Activated CD8-positive, alpha-beta memory T cell treated with anti-CD3 and anti-CD28 coated beads, Interleukin-2, amount 10 ng/mL, durations not matched to agents 7 days and 5 days (primary cell): ENCODE measurements at regions not wholly inside any gene's neighbourhood (a gene's known extent, or its start where the extent isn't known, plus 50 kb on each side); places are given as distances from the start of the nearest gene placed in this dataset.

ENCODE experiments used
- ATAC-seq: fragments of 150-1000 bp; cut with Tn5 transposase; one replicate; pipeline ENCODE4 v1.10.0; 2021; ENCODE audit warnings: moderate library complexity
- CTCF ChIA-PET: fragments of 350-600 bp; sonication (Branson Sonifier 250); formaldehyde crosslinking; loops from one replicate; lab custom pipeline; 2021; ENCODE audit warnings: antibody characterized with exemption; lab: Charles Lee
- DNase-seq: peaks from one replicate; pipeline ENCODE4 v3.0.0-alpha.2; 2020
- H3K27ac Mint-ChIP-seq: one replicate; pipeline ENCODE4 v1.8.0; 2021; ENCODE audit warnings: mild to moderate bottlenecking, mixed read lengths
- H3K27me3 Mint-ChIP-seq: one replicate; pipeline ENCODE4 v1.8.0; 2021; ENCODE audit warnings: mixed read lengths
- H3K36me3 Mint-ChIP-seq: one replicate; pipeline ENCODE4 v1.8.0; 2021; ENCODE audit warnings: mild to moderate bottlenecking, mixed read lengths
- H3K4me1 Mint-ChIP-seq: one replicate; pipeline ENCODE4 v1.8.0; 2021; ENCODE audit warnings: mixed read lengths
- H3K4me3 Mint-ChIP-seq: one replicate; pipeline ENCODE4 v1.8.0; 2021; ENCODE audit warnings: mild to moderate bottlenecking, moderate library complexity, mixed read lengths
- H3K9me3 Mint-ChIP-seq: one replicate; pipeline ENCODE4 v1.8.0; 2022; ENCODE audit warnings: low read depth, mixed read lengths

GRCh38 chr10:25696013-25696708 lies 237.9 kb upstream of the MYO3A start:
- H3K9me3 Mint-ChIP-seq: no peaks in the 10 kb centered on the region
- no peak for DNase-seq
- no peak for ATAC-seq
- H3K4me1 Mint-ChIP-seq: peaks cover 3% of the 10 kb centered on the region
- no peaks in the 10 kb centered on the region for H3K27me3 Mint-ChIP-seq
- H3K36me3 Mint-ChIP-seq: no peaks in the 10 kb centered on the region
- H3K27ac Mint-ChIP-seq: no peak overlapping the region
- CTCF ChIA-PET: no interaction called here
- no peak overlapping the region for H3K4me3 Mint-ChIP-seq

GRCh38 chr10:25697412-25697811 lies 236.6 kb upstream of the MYO3A start:
- Mint-ChIP-seq H3K4me1 (peaks cover 3% of the 10 kb centered on the region), H3K27me3 (no peaks in the 10 kb centered on the region), H3K27ac (no peak overlapping the region), H3K36me3 (no peaks in the 10 kb centered on the region), H3K9me3 (no peaks in the 10 kb centered on the region), H3K4me3 (no peak overlapping the region)
- DNase-seq: no peak
- no peak for ATAC-seq
- CTCF ChIA-PET: no interaction called here

DNA sequence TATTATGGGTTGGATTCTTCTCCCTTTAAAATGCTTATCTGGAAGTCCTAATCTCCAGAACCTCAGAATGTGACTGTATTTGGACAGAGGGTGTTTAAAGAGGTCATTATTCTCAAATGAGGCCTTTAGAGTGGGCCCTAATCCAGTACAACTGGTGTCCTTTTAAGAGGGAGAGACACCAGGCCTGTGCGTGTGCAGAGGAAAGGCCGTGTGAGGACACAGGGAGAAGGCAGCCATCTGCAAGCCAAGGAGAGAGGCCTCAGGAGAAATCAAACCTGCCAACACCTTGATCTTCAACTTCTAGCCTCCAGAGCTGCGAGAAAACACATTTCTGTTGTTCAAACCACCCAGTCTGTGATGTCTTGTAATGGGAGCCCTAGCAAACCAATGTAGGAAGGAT lies 235.4 kb upstream of the MYO3A start:
- Mint-ChIP-seq H3K27ac (no peak overlapping the region), H3K36me3 (no peaks in the 10 kb centered on the region), H3K4me3 (no peak overlapping the region), H3K9me3 (no peaks in the 10 kb centered on the region), H3K4me1 (peaks cover 3% of the 10 kb centered on the region), H3K27me3 (no peaks in the 10 kb centered on the region)
- CTCF ChIA-PET: no interaction called here
- no peak for DNase-seq
- ATAC-seq: no peak

- CTCF ChIA-PET: interaction anchor here (0.7 kb wide), 1 partner anchor 1397 kb away, joined by 3 read pairs; no protein-coding TSS in a partner anchor
- DNase-seq (no peak), ATAC-seq (no peak)
- no peaks in the 10 kb centered on the region for H3K36me3 Mint-ChIP-seq
- H3K4me1 Mint-ChIP-seq: peaks cover 3% of the 10 kb centered on the region
- H3K9me3 Mint-ChIP-seq: no peaks in the 10 kb centered on the region
- no peaks in the 10 kb centered on the region for H3K27me3 Mint-ChIP-seq
- H3K4me3 Mint-ChIP-seq: no peak overlapping the region
- H3K27ac Mint-ChIP-seq: no peak overlapping the region
Measured at GRCh38 chr10:25699631-25700030, 234.4 kb upstream of the MYO3A start.

- no peaks in the 10 kb centered on the region for H3K4me1 Mint-ChIP-seq
- CTCF ChIA-PET: no interaction called here
- H3K27ac Mint-ChIP-seq: no peak overlapping the region
- H3K9me3 Mint-ChIP-seq: no peaks in the 10 kb centered on the region
- no peak overlapping the region for H3K4me3 Mint-ChIP-seq
- no peak for DNase-seq
- no peak for ATAC-seq
- H3K27me3 Mint-ChIP-seq: no peaks in the 10 kb centered on the region
- H3K36me3 Mint-ChIP-seq: no peaks in the 10 kb centered on the region
Measured at GRCh38 chr10:25701652-25702051, 232.4 kb upstream of the MYO3A start.

DNA sequence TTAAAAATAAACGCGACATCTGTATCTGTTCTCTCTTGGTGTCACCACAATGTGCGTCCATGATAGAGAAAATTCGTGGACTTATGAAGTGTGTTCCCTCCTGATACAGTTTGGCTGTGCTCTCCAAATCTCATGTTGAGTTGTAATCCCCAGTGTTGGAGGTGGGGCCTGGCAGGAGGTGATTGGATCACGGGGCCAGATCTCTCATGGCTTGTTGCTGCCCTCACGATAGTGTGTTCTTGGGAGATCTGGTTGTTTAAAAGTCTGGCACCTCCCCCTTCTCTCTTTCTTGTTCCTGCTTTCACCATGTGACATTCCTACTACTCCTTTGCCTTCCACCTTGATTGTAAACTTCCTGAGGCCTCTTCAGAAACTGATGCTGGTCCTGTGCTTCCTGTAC lies 229.4 kb upstream of the MYO3A start:
- CTCF ChIA-PET: no interaction called here
- no peak overlapping the region for H3K27ac Mint-ChIP-seq
- no peaks in the 10 kb centered on the region for H3K27me3 Mint-ChIP-seq
- no peak for ATAC-seq
- no peaks in the 10 kb centered on the region for H3K9me3 Mint-ChIP-seq
- no peak for DNase-seq
- no peaks in the 10 kb centered on the region for H3K36me3 Mint-ChIP-seq
- H3K4me1 Mint-ChIP-seq: no peaks in the 10 kb centered on the region
- H3K4me3 Mint-ChIP-seq: no peak overlapping the region

DNA sequence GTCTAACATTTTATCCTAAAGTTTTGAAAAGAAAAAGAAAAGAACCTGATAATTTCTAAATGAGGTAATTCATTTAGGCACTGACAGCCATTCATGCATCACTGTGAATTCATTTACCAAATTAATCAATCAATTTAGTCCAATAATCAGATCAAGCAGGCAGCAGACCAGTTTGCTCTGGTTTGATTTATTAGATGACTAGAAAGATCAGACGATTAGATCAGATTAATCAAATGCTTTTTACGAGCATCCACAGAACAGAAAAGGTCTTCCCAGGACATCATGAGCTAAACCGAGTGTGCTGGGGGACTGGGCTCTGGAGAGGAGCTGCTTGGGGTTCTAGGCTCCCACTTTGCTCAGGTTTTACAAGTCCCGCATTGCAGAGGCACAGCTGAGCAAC lies 226.5 kb upstream of the MYO3A start:
- no peak for DNase-seq
- Mint-ChIP-seq H3K9me3 (no peaks in the 10 kb centered on the region), H3K4me3 (no peak overlapping the region), H3K27me3 (no peaks in the 10 kb centered on the region), H3K27ac (no peak overlapping the region), H3K4me1 (no peaks in the 10 kb centered on the region), H3K36me3 (no peaks in the 10 kb centered on the region)
- ATAC-seq: no peak
- CTCF ChIA-PET: no interaction called here

- Mint-ChIP-seq H3K36me3 (no peaks in the 10 kb centered on the region), H3K27ac (no peak overlapping the region), H3K9me3 (no peaks in the 10 kb centered on the region), H3K27me3 (no peaks in the 10 kb centered on the region), H3K4me3 (no peak overlapping the region), H3K4me1 (no peaks in the 10 kb centered on the region)
- CTCF ChIA-PET: no interaction called here
- ATAC-seq (no peak), DNase-seq (no peak)
Measured at GRCh38 chr10:25707976-25708671, 225.9 kb upstream of the MYO3A start.

GRCh38 chr10:25713894-25714240 lies 220.2 kb upstream of the MYO3A start:
- Mint-ChIP-seq H3K9me3 (no peaks in the 10 kb centered on the region), H3K4me1 (no peaks in the 10 kb centered on the region), H3K36me3 (no peaks in the 10 kb centered on the region), H3K27ac (no peak overlapping the region), H3K4me3 (no peak overlapping the region), H3K27me3 (no peaks in the 10 kb centered on the region)
- DNase-seq: no peak
- CTCF ChIA-PET: interaction anchor here (1.4 kb wide), 1 partner anchor 12 kb away, joined by 3 read pairs; no protein-coding TSS in a partner anchor
- ATAC-seq: no peak

DNA sequence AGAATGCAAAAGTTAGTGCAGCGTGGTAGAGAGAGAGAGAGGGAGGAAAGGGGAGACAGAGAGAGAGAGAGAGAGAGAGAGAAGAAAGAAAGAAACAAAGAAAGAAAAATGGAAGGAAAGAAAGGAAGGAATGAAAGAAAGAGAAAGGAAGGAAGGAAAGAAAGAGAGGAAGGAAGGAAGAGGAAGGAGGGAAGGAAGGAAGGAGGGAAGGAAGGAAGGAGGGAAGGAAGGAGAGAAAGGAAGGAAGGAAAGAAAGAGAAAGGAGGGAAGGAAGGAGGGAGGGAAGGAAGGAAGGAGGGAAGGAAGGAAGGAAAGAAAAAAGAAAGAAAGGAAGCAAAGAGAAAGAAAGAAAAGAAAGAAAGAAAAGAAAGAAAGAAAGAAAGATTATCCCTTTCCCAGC lies 209.8 kb upstream of the MYO3A start:
- no peaks in the 10 kb centered on the region for H3K27me3 Mint-ChIP-seq
- no peaks in the 10 kb centered on the region for H3K36me3 Mint-ChIP-seq
- ATAC-seq (no peak), DNase-seq (no peak)
- no peak overlapping the region for H3K4me3 Mint-ChIP-seq
- CTCF ChIA-PET: no interaction called here
- H3K4me1 Mint-ChIP-seq: no peaks in the 10 kb centered on the region
- H3K9me3 Mint-ChIP-seq: no peaks in the 10 kb centered on the region
- no peak overlapping the region for H3K27ac Mint-ChIP-seq

GRCh38 chr10:25725917-25726716 lies 207.9 kb upstream of the MYO3A start:
- CTCF ChIA-PET: interaction anchor here (0.7 to 1.4 kb wide), 4 partner anchors 11 to 394 kb away, joined by 3 to 4 read pairs (median 3); no protein-coding TSS in a partner anchor
- Mint-ChIP-seq H3K4me3 (no peak overlapping the region), H3K36me3 (no peaks in the 10 kb centered on the region), H3K4me1 (no peaks in the 10 kb centered on the region), H3K9me3 (no peaks in the 10 kb centered on the region), H3K27ac (no peak overlapping the region), H3K27me3 (no peaks in the 10 kb centered on the region)
- DNase-seq (no peak), ATAC-seq (no peak)

DNA sequence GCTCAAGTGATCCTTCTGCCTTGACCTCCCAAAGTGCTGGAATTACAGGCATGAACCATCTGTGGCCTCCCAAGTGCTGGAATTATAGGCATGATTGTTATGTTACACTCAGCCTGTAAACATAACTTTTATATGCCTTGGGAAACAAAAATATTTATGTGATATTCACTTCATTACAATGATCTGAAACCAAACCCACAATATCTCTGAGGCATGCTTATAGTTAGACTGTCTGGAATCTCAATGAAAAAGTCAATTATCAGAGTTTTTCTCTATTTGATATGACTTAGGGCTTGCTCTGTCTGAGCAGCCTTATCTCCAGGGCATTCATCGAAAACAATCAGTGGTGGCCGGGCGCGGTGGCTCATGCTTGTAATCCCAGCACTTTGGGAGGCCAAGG lies 195.3 kb upstream of the MYO3A start:
- no peak overlapping the region for H3K4me3 Mint-ChIP-seq
- CTCF ChIA-PET: no interaction called here
- no peaks in the 10 kb centered on the region for H3K9me3 Mint-ChIP-seq
- H3K4me1 Mint-ChIP-seq: no peaks in the 10 kb centered on the region
- no peak overlapping the region for H3K27ac Mint-ChIP-seq
- DNase-seq (no peak), ATAC-seq (no peak)
- H3K36me3 Mint-ChIP-seq: no peaks in the 10 kb centered on the region
- no peaks in the 10 kb centered on the region for H3K27me3 Mint-ChIP-seq

DNA sequence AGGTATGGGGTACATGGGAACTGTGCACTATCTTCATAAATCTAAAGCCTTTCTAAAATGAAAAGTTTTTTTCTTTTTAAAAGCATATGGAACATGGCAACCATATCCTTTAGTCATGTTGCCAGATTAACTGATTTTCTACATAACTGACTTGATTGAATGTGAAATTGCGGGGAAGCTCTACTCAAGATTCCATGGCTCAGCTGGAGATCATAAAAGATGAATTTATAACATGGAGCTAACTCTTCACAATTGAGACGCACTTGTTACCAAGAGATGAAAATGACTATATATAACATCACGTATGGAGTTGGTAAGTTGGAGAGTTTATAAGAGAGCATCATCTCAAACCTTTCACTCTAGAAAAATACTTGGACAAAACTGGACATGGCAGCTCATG lies 190.2 kb upstream of the MYO3A start:
- Mint-ChIP-seq H3K4me3 (no peak overlapping the region), H3K27me3 (no peaks in the 10 kb centered on the region), H3K36me3 (no peaks in the 10 kb centered on the region), H3K4me1 (no peaks in the 10 kb centered on the region), H3K27ac (no peak overlapping the region), H3K9me3 (no peaks in the 10 kb centered on the region)
- CTCF ChIA-PET: no interaction called here
- no peak for ATAC-seq
- DNase-seq: no peak

GRCh38 chr10:25744574-25744973 lies 189.5 kb upstream of the MYO3A start:
- Mint-ChIP-seq H3K27me3 (no peaks in the 10 kb centered on the region), H3K27ac (no peak overlapping the region), H3K9me3 (no peaks in the 10 kb centered on the region), H3K36me3 (no peaks in the 10 kb centered on the region), H3K4me3 (no peak overlapping the region), H3K4me1 (no peaks in the 10 kb centered on the region)
- CTCF ChIA-PET: no interaction called here
- ATAC-seq (no peak), DNase-seq (no peak)
